ENCODE measurements at regions not wholly inside any gene's neighbourhood (a gene's known extent, or its start where the extent isn't known, plus 50 kb on each side); places are given as distances from the start of the nearest gene placed in this dataset.

DNA sequence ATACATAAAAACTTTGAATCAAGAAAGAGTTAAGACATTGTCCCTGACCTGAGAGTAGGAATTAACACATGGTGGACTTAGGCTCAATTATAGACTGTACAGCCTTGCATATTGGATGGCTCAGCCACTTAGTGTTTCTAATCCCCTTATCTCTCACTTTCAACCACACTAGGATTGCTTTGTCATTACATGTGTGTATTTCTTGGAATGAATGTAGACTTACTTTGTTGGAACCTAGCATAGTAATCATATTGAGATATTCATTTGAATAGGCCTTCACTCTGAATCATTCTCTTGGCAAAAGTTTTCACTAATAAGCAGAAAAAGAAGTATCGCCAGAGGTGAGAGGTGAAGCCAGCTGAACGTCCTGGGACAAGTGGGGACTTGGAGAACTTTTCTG lies 1973.9 kb upstream of the FLRT2 start:
- Histone ChIP-seq H3K4me1 (no peaks in the 10 kb centered on the region), H3K27ac (no peak overlapping the region), H3K27me3 (no peaks in the 10 kb centered on the region), H3K36me3 (no peaks in the 10 kb centered on the region), H3K9me3 (no peaks in the 10 kb centered on the region), H3K4me3 (no peak overlapping the region)
- intact Hi-C loops (cut with DNase I) = no loop called here
- DNase-seq = no peak
- WGBS (ENCODE audit: insufficient coverage, low coverage, low lambda C conversion rate, missing lambda C conversion rate) = 65% methylated on average over 2 of the region's 2 CpGs
- TF ChIP-seq, protein P1, sequence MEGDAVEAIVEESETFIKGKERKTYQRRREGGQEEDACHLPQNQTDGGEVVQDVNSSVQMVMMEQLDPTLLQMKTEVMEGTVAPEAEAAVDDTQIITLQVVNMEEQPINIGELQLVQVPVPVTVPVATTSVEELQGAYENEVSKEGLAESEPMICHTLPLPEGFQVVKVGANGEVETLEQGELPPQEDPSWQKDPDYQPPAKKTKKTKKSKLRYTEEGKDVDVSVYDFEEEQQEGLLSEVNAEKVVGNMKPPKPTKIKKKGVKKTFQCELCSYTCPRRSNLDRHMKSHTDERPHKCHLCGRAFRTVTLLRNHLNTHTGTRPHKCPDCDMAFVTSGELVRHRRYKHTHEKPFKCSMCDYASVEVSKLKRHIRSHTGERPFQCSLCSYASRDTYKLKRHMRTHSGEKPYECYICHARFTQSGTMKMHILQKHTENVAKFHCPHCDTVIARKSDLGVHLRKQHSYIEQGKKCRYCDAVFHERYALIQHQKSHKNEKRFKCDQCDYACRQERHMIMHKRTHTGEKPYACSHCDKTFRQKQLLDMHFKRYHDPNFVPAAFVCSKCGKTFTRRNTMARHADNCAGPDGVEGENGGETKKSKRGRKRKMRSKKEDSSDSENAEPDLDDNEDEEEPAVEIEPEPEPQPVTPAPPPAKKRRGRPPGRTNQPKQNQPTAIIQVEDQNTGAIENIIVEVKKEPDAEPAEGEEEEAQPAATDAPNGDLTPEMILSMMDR (IDR thresholded peaks at IDR 0.05) = no peak
- TF ChIP-seq POLR2A (IDR thresholded peaks at IDR 0.05) = no peak
- ATAC-seq = no peak

DNA sequence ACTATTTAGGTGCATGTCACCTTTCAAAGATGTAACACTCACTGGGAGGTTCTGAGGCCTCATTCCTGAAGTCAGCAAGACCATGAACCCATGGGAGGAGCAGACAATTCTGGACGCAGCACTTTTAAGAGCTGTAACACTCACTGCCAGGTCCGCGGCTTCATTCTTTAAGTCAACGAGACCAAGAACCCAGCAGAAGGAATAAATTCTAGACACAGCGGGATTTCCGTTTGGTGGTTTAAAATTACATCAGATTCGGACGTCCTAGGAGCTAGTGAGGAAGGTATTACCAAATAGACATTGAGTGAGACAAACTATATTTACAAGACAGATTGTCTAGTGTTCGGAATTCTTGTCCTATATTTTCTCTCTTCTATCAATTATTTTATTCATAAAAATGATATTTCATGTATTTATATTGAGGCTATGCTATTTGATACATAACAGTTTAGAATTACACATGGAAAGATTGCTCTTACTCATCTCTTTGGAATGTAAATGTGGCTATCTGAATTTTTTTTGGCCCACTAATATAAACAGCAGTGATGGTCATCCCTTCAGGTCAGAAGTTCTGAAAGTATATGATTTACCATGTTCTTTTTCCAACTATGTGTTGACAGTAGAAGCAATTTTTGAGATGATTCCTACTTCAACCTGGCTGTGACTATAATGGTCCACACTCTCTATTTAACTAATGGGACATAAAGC lies 1973.0 kb upstream of the FLRT2 start:
- Histone ChIP-seq H3K4me1 (no peaks in the 10 kb centered on the region), H3K27ac (no peak overlapping the region), H3K4me3 (no peak overlapping the region), H3K36me3 (no peaks in the 10 kb centered on the region), H3K9me3 (no peaks in the 10 kb centered on the region), H3K27me3 (no peaks in the 10 kb centered on the region)
- WGBS (ENCODE audit: insufficient coverage, low coverage, low lambda C conversion rate, missing lambda C conversion rate) = 71% methylated on average over 9 of the region's 9 CpGs
- TF ChIP-seq POLR2A (IDR thresholded peaks at IDR 0.05) = no peak
- TF ChIP-seq, protein P1 (IDR thresholded peaks at IDR 0.05) = no peak
- ATAC-seq (no peak), DNase-seq (no peak)
- intact Hi-C loops (cut with DNase I) = no loop called here

DNA sequence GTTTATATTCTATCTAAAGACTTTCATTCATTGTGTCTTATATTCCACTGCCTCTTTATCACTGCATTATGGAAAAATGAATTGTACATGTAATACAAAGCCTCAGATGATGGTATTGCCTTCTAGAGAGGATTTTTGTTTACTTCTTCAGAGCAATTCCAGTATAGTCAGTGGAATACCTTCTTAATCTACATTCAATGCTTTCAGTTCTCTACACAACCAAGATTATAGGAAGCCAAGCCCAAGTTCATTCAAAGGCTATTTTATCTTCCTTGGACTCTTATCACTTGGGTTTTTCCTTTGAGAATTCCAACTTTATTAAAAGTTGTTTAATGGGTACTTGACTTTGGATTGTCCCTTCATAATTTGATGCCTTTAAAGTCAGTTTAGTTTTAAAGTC lies 1971.0 kb upstream of the FLRT2 start:
- Histone ChIP-seq H3K36me3 (no peaks in the 10 kb centered on the region), H3K9me3 (no peaks in the 10 kb centered on the region), H3K4me3 (no peak overlapping the region), H3K4me1 (no peaks in the 10 kb centered on the region), H3K27ac (no peak overlapping the region), H3K27me3 (no peaks in the 10 kb centered on the region)
- intact Hi-C loops (cut with DNase I) = no loop called here
- TF ChIP-seq POLR2A (IDR thresholded peaks at IDR 0.05) = no peak
- TF ChIP-seq, protein P1 (IDR thresholded peaks at IDR 0.05) = no peak
- ATAC-seq = no peak
- no peak for DNase-seq

DNA sequence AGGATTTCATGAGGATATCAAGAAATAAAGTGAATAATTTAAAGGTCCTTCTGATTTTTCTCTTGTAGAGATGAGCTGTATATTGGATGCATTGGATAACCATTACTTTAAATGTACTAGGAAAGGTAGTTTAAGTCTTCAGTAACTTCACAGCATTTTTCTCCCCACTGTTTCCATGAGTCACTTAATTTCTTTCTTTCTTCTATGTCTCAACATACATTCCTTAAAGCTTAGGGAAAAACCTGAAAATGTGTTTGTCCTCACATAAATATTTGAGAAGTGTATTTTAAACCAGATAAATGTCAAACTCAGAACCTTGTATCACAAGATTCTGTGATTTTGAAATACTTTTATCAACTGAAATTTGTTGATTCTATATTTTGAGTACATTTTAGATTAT lies 1970.2 kb upstream of the FLRT2 start:
- ATAC-seq (no peak), DNase-seq (no peak)
- Histone ChIP-seq H3K4me1 (no peaks in the 10 kb centered on the region), H3K27ac (no peak overlapping the region), H3K4me3 (no peak overlapping the region), H3K36me3 (no peaks in the 10 kb centered on the region), H3K9me3 (no peaks in the 10 kb centered on the region), H3K27me3 (no peaks in the 10 kb centered on the region)
- TF ChIP-seq POLR2A (IDR thresholded peaks at IDR 0.05) = no peak
- intact Hi-C loops (cut with DNase I) = no loop called here

DNA sequence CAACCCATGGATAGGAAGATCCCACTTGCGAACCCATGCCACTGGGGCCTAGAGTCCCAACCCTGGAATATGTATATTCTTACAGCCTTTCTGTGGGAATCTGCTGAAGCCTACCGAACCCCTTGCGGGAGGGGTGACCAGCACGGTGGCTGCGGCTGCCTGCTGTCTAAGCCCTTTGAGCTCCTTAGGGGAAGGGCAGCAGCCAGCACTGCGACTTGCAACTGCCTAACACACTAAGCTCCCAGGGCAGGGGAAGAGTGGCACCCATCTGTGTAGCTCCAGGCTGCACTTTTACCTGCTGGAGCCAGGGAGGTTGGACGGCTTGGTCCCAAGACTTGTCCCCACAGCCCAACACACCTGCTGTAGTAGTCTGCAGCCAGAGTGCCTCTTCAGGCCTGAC lies 1968.7 kb upstream of the FLRT2 start:
- Histone ChIP-seq H3K36me3 (no peaks in the 10 kb centered on the region), H3K9me3 (no peaks in the 10 kb centered on the region), H3K4me1 (no peaks in the 10 kb centered on the region), H3K27me3 (no peaks in the 10 kb centered on the region), H3K27ac (no peak overlapping the region), H3K4me3 (no peak overlapping the region)
- WGBS (ENCODE audit: insufficient coverage, low coverage, low lambda C conversion rate, missing lambda C conversion rate) = no CpG with 5 or more reads among the region's 7 CpGs
- ATAC-seq = no peak
- no peak for DNase-seq
- TF ChIP-seq, protein P1 (IDR thresholded peaks at IDR 0.05) = no peak
- no peak for TF ChIP-seq POLR2A (IDR thresholded peaks at IDR 0.05)
- intact Hi-C loops (cut with DNase I) = no loop called here
